ENCODE measurements at regions not wholly inside any gene's neighbourhood (a gene's known extent, or its start where the extent isn't known, plus 50 kb on each side); places are given as distances from the start of the nearest gene placed in this dataset.

GRCh38 chr3:117748131-117748530 lies 1038.6 kb downstream of the TUSC7 start:
- DNase-seq, result no peak

- no peak for DNase-seq
Observed at GRCh38 chr3:117750674-117751269, 1041.2 kb downstream of the TUSC7 start.

- no peak for DNase-seq
Observed at GRCh38 chr3:117751651-117752050, 1042.1 kb downstream of the TUSC7 start.

- DNase-seq, result no peak
Observed at GRCh38 chr3:117752984-117753717, 1043.6 kb downstream of the TUSC7 start.

GRCh38 chr3:117754058-117754457 lies 1044.5 kb downstream of the TUSC7 start:
- no peak for DNase-seq

GRCh38 chr3:117754841-117755240 lies 1045.3 kb downstream of the TUSC7 start:
- DNase-seq, result no peak

GRCh38 chr3:117756563-117756962 lies 1047.0 kb downstream of the TUSC7 start:
- DNase-seq, result no peak

GRCh38 chr3:117761703-117762620 lies 1052.4 kb downstream of the TUSC7 start:
- DNase-seq, result no peak

GRCh38 chr3:117762621-117763037 lies 1053.0 kb downstream of the TUSC7 start:
- no peak for DNase-seq

GRCh38 chr3:117763561-117763960 lies 1054.0 kb downstream of the TUSC7 start:
- DNase-seq, result no peak

GRCh38 chr3:117768581-117768980 lies 1059.0 kb downstream of the TUSC7 start:
- no peak for DNase-seq

GRCh38 chr3:117774130-117774529 lies 1064.6 kb downstream of the TUSC7 start:
- no peak for DNase-seq

GRCh38 chr3:117786349-117786748 lies 1076.8 kb downstream of the TUSC7 start:
- DNase-seq, result no peak

- no peak for DNase-seq
Observed at GRCh38 chr3:117788061-117788460, 1078.5 kb downstream of the TUSC7 start.

- no peak for DNase-seq
Observed at GRCh38 chr3:117788506-117788905, 1078.9 kb downstream of the TUSC7 start.

GRCh38 chr3:117790235-117790987 lies 1080.8 kb downstream of the TUSC7 start:
- no peak for DNase-seq

GRCh38 chr3:117793622-117794265 lies 1084.2 kb downstream of the TUSC7 start:
- no peak for DNase-seq

GRCh38 chr3:117798221-117798620 lies 1088.6 kb downstream of the TUSC7 start:
- DNase-seq, result no peak

- DNase-seq, result no peak
Observed at GRCh38 chr3:117798687-117799386, 1089.3 kb downstream of the TUSC7 start.

- DNase-seq, result no peak
Observed at GRCh38 chr3:117799387-117799735, 1089.8 kb downstream of the TUSC7 start.

GRCh38 chr3:117801912-117802239 lies 1092.3 kb downstream of the TUSC7 start:
- DNase-seq, result no peak
